Activated CD8-positive, alpha-beta T cell treated with anti-CD3 and anti-CD28 coated beads, Interleukin-2, amount 10 ng/mL, durations not matched to agents 7 days and 5 days (primary cell): ENCODE measurements at regions not wholly inside any gene's neighbourhood (a gene's known extent, or its start where the extent isn't known, plus 50 kb on each side); places are given as distances from the start of the nearest gene placed in this dataset.

ENCODE experiments used
- ATAC-seq: fragments of 150-1000 bp; cut with Tn5 transposase; one replicate; pipeline ENCODE4 v1.10.0; 2021; ENCODE audit warnings: moderate library complexity
- CTCF ChIA-PET: fragments of 350-600 bp; sonication (Branson Sonifier 250); formaldehyde crosslinking; loops from one replicate; lab custom pipeline; 2021; ENCODE audit warnings: antibody characterized with exemption; lab: Charles Lee
- POLR2A ChIA-PET: fragments of 350-600 bp; sonication (Branson Sonifier 250); formaldehyde crosslinking; loops from one replicate; lab custom pipeline; 2021; ENCODE audit warnings: antibody characterized with exemption; lab: Charles Lee
- DNase-seq: peaks from one replicate; pipeline ENCODE4 v3.0.0-alpha.2; 2020
- H3K27ac Mint-ChIP-seq: one replicate; pipeline ENCODE4 v1.8.0; 2021; ENCODE audit warnings: mild to moderate bottlenecking, mixed read lengths
- H3K27me3 Mint-ChIP-seq: one replicate; pipeline ENCODE4 v1.8.0; 2021; ENCODE audit warnings: low read depth, mixed read lengths
- H3K36me3 Mint-ChIP-seq: one replicate; pipeline ENCODE4 v1.8.0; 2021; ENCODE audit warnings: low read depth, mixed read lengths
- H3K4me1 Mint-ChIP-seq: one replicate; pipeline ENCODE4 v1.8.0; 2021; ENCODE audit warnings: low read depth, mixed read lengths
- H3K4me3 Mint-ChIP-seq: one replicate; pipeline ENCODE4 v1.8.0; 2021; ENCODE audit warnings: mild to moderate bottlenecking, mixed read lengths
- H3K9me3 Mint-ChIP-seq: one replicate; pipeline ENCODE4 v1.8.0; 2022; ENCODE audit warnings: mixed read lengths; ENCODE audit not compliant: insufficient read depth

DNA sequence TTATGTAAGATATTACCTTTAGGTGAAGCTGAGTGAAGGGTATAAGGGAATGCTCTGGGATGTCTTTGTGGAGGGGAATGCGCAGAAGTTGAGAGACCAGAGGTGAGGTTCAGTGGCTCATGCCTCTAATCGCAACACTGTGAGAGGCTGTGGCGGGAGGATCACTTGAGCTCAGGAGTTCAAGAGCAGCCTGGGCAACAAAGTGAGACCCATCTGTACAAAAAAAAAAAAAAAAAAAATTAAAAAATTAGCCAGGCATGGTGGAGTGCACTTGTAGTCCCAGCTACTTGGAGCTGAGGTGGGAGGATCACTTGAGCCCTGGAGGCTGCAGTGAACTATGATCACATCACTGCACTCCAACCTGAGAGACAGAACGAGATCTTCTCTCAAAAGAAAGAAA lies 57.3 kb upstream of the SP3 start:
- POLR2A ChIA-PET, result no interaction called here
- ATAC-seq (no peak), DNase-seq (no peak)
- no peaks in the 10 kb centered on the region for H3K4me1 Mint-ChIP-seq
- no peaks in the 10 kb centered on the region for H3K36me3 Mint-ChIP-seq
- CTCF ChIA-PET, result no interaction called here
- no peaks in the 10 kb centered on the region for H3K9me3 Mint-ChIP-seq
- no peak overlapping the region for H3K27ac Mint-ChIP-seq
- H3K27me3 Mint-ChIP-seq, result peaks cover 6% of the 10 kb centered on the region
- H3K4me3 Mint-ChIP-seq, result no peak overlapping the region

DNA sequence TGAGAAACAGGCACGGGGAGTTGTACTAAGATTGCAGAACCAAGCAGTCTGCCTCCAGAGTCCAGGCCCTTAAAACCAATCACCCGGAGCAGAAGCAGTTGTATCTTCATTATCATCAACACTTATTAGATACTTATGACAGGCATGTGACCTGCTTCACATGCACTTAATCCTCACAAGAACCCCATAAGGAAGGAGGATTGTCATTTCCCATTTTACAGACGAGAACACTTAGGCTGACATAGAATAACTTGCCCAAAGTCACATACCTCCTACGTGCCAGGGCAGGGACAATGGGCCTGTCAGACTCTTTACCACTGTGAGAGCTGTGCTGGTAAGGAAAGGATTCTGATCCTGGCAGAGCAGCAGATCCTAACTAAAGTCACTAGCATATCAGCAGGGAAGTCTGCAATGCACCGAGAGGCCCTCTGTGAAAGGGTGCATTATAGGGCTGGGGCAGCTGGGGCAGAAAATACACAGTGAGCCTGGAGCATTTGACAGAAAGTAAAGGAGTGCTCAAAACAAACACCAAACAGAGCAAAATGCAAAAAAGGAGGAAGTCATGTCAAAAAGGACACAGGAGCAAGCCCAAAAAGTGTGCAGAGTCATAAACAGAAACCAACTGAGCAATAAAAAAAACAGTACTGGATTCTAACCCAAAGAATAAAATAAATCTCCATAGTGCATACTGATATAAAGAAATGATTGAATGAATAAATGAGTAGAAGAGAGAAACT lies 55.9 kb upstream of the SP3 start:
- DNase-seq (no peak), ATAC-seq (no peak)
- Mint-ChIP-seq H3K4me3 (no peak overlapping the region), H3K36me3 (no peaks in the 10 kb centered on the region), H3K9me3 (no peaks in the 10 kb centered on the region), H3K27ac (no peak overlapping the region), H3K27me3 (peaks cover 6% of the 10 kb centered on the region), H3K4me1 (no peaks in the 10 kb centered on the region)
- CTCF ChIA-PET, result interaction anchor here (0.6 kb wide), 1 partner anchor 138 kb away, joined by 3 read pairs; no protein-coding TSS in a partner anchor
- POLR2A ChIA-PET, result no interaction called here

DNA sequence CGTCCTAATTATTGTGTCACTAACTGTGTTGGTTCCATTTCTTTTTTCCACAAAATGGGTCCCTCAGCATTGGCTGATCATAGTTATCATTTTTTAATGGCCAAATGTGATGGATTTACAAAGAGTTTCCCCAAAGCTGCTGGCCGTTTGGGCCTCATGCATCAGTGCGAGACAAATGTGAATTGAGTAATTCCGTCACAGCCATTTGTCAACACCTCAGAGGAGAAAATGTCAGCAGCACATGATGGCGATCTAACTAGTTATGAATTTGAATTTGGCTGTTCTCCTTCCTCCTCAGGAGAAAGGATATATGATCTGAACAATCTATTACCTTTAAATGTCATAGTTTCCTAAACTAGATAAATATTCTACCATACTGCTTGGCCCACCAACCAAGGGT lies 54.9 kb upstream of the SP3 start:
- Mint-ChIP-seq H3K4me3 (no peak overlapping the region), H3K4me1 (no peaks in the 10 kb centered on the region), H3K27ac (no peak overlapping the region), H3K36me3 (no peaks in the 10 kb centered on the region), H3K27me3 (peaks cover 6% of the 10 kb centered on the region), H3K9me3 (no peaks in the 10 kb centered on the region)
- ChIA-PET POLR2A (no interaction called here), CTCF (no interaction called here)
- ATAC-seq (no peak), DNase-seq (no peak)

DNA sequence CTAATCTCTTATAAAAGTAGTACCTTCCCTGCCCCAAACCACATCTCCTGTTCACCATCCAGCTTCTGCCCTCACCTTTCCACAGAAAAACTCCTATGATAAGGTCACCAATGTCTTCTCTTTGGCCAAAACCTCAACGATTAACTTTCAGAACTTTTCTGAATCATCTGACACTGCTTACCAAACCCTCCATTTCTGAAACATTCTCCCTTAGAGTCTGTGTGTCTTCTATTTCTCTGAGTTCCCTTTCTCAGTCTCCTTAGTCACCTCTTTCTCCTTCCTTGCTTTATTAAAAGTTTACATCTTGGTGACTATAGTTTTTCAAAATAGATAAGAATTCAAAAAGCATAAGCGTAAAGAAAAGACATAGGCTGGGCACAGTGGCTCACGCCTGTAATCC lies 51.3 kb upstream of the SP3 start:
- Mint-ChIP-seq H3K36me3 (no peaks in the 10 kb centered on the region), H3K27me3 (peaks cover 5% of the 10 kb centered on the region), H3K27ac (no peak overlapping the region), H3K4me1 (peaks cover 3% of the 10 kb centered on the region), H3K9me3 (no peaks in the 10 kb centered on the region), H3K4me3 (no peak overlapping the region)
- CTCF ChIA-PET, result no interaction called here
- no peak for DNase-seq
- POLR2A ChIA-PET, result no interaction called here
- ATAC-seq, result no peak

DNA sequence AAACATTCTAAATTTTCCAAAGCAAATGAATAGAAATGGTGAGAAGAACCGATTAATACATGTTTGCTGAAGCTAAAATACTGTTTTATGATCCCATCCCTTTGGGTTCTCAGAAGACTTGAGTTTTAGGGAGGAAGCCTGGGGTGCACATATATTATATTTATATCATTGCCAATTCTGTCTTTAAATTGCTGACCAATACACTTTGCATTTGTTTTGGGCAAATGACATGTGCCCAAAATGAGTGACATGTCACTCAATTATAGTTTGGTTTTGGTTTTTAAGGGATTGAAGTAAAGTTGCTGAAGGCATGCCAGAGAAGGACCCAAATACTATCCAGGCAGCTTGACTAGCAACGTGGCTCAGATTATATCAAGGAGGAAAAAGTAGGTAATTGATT lies 50.3 kb upstream of the SP3 start:
- no peak for DNase-seq
- ChIA-PET CTCF (no interaction called here), POLR2A (no interaction called here)
- no peaks in the 10 kb centered on the region for H3K36me3 Mint-ChIP-seq
- peaks cover 3% of the 10 kb centered on the region for H3K4me1 Mint-ChIP-seq
- H3K27me3 Mint-ChIP-seq, result peaks cover 5% of the 10 kb centered on the region
- H3K4me3 Mint-ChIP-seq, result no peak overlapping the region
- H3K27ac Mint-ChIP-seq, result no peak overlapping the region
- H3K9me3 Mint-ChIP-seq, result no peaks in the 10 kb centered on the region
- no peak for ATAC-seq
